IMR-90 (cell line): ENCODE measurements at regions not wholly inside any gene's neighbourhood (a gene's known extent, or its start where the extent isn't known, plus 50 kb on each side); places are given as distances from the start of the nearest gene placed in this dataset.

Experiments
- ATAC-seq: fragments of 200-7000 bp; cut with Tn5 transposase; 2 replicates; pipeline ENCODE4 v1.9.1; 2020; ENCODE audit warnings: low read depth, mild to moderate bottlenecking, moderate library complexity
- BruUV-seq: library from RNA; stranded (reverse); fragments of 400-500 nt; replicated peaks from 2 replicates; lab custom pipeline; 2021; lab: Mats Ljungman, UMichigan
- CTCF ChIA-PET: fragments of 300-600 bp; formaldehyde crosslinking; extraction: SDS; loops from one replicate; lab custom pipeline; 2021; ENCODE audit warnings: antibody characterized with exemption; lab: Yijun Ruan, JAX
- POLR2A ChIA-PET: fragments of 300-600 bp; sonication (Branson Sonifier 250); formaldehyde crosslinking; loops from one replicate; lab custom pipeline; 2022; ENCODE audit warnings: antibody characterized with exemption; ENCODE audit not compliant: unreplicated experiment; lab: Charles Lee
- DNase-seq: peaks from one replicate; pipeline ENCODE4 v3.0.0; 2013
- H2AFZ ChIP-seq: replicated peaks from 2 replicates; pipeline ENCODE3; 2013; ENCODE audit warnings: low read length, mild to moderate bottlenecking; ENCODE audit not compliant: poor library complexity
- H2AK5ac ChIP-seq: 2 replicates; pipeline ENCODE4 v1.6.1; 2013; ENCODE audit warnings: low read depth, low read length, inconsistent platforms
- H2AK9ac ChIP-seq: replicated peaks from 2 replicates; pipeline ENCODE3; 2013; ENCODE audit warnings: mild to moderate bottlenecking, low read depth, low read length, moderate library complexity; ENCODE audit not compliant: poor library complexity
- H2BK120ac ChIP-seq: 2 replicates; pipeline ENCODE4 v1.6.1; 2013; ENCODE audit warnings: low read depth, low read length, inconsistent platforms
- H2BK15ac ChIP-seq: 3 replicates; pipeline ENCODE4 v1.6.1; 2013; ENCODE audit warnings: low read depth, low read length, inconsistent platforms
- H2BK20ac ChIP-seq: 2 replicates; pipeline ENCODE4 v1.6.1; 2013; ENCODE audit warnings: low read depth, mild to moderate bottlenecking, inconsistent platforms, low read length, moderate library complexity
- H2BK5ac ChIP-seq: 2 replicates; pipeline ENCODE4 v1.6.1; 2013; ENCODE audit warnings: mild to moderate bottlenecking, low read depth, low read length, inconsistent platforms; ENCODE audit not compliant: poor library complexity, severe bottlenecking
- H3K14ac ChIP-seq: replicated peaks from 2 replicates; pipeline ENCODE4 v1.6.1; 2013; ENCODE audit warnings: low read depth, low read length, inconsistent platforms
- H3K18ac ChIP-seq: 2 replicates; pipeline ENCODE4 v1.6.1; 2013; ENCODE audit warnings: low read depth, low read length, control low read depth
- H3K23ac ChIP-seq: 2 replicates; pipeline ENCODE4 v1.6.1; 2013; ENCODE audit warnings: low read depth, low read length, inconsistent platforms
- H3K27ac ChIP-seq: 2 replicates; pipeline ENCODE4 v1.5.1; 2013; ENCODE audit warnings: mild to moderate bottlenecking, control low read depth, low read length; ENCODE audit not compliant: insufficient read depth
- H3K27me3 ChIP-seq: 2 replicates; pipeline ENCODE4 v1.6.1; 2013; ENCODE audit warnings: low read length; ENCODE audit not compliant: control insufficient read depth, insufficient read depth
- H3K36me3 ChIP-seq: 2 replicates; pipeline ENCODE4 v1.6.1; 2013; ENCODE audit warnings: low read length, mixed read lengths; ENCODE audit not compliant: control insufficient read depth, insufficient read depth
- H3K4ac ChIP-seq: 2 replicates; pipeline ENCODE4 v1.6.1; 2013; ENCODE audit warnings: low read depth, low read length, inconsistent platforms
- H3K4me1 ChIP-seq: 2 replicates; pipeline ENCODE4 v1.6.1; 2013; ENCODE audit warnings: low read length, mixed read lengths; ENCODE audit not compliant: control insufficient read depth, insufficient read depth
- H3K4me2 ChIP-seq: 2 replicates; pipeline ENCODE4 v1.6.1; 2013; ENCODE audit warnings: low read depth, mild to moderate bottlenecking, control low read depth, low read length, moderate library complexity
- H3K4me3 ChIP-seq: 2 replicates; pipeline ENCODE4 v1.5.1; 2013; ENCODE audit warnings: low read depth, mild to moderate bottlenecking, control low read depth, low read length, moderate library complexity; ENCODE audit not compliant: insufficient read depth
- H3K56ac ChIP-seq: 2 replicates; pipeline ENCODE4 v1.6.1; 2013; ENCODE audit warnings: low read length, inconsistent platforms; ENCODE audit not compliant: insufficient read depth; ENCODE audit errors: extremely low read depth
- H3K79me1 ChIP-seq, 2 experiments: 2 replicates each; pipeline ENCODE4 v1.6.1; 2013; ENCODE audit warnings: low read length in 2 of 2, inconsistent platforms in 1 of 2, low read depth in 1 of 2
- H3K9ac ChIP-seq: 2 replicates; pipeline ENCODE4 v1.6.1; 2013; ENCODE audit warnings: low read depth, low read length, control low read depth
- H3K9me1 ChIP-seq: 2 replicates; pipeline ENCODE4 v1.6.1; 2013; ENCODE audit warnings: low read length, inconsistent platforms; ENCODE audit not compliant: insufficient read depth
- H3K9me3 ChIP-seq: 2 replicates; pipeline ENCODE4 v1.6.1; 2013; ENCODE audit warnings: low read length; ENCODE audit not compliant: control insufficient read depth, insufficient read depth
- H4K20me1 ChIP-seq: 2 replicates; pipeline ENCODE4 v1.6.1; 2013; ENCODE audit warnings: low read length, inconsistent platforms; ENCODE audit not compliant: insufficient read depth
- H4K5ac ChIP-seq: 2 replicates; pipeline ENCODE4 v1.6.1; 2013; ENCODE audit warnings: mild to moderate bottlenecking, low read depth, low read length, control low read depth
- H4K8ac ChIP-seq, 2 experiments: 2 replicates each; pipeline ENCODE4 v1.6.1; 2013; ENCODE audit warnings: low read depth in 2 of 2, low read length in 2 of 2, control low read depth in 1 of 2, inconsistent platforms in 1 of 2
- H4K91ac ChIP-seq: 2 replicates; pipeline ENCODE4 v1.6.1; 2013; ENCODE audit warnings: low read depth, low read length, inconsistent platforms; ENCODE audit not compliant: insufficient read depth
- BHLHE40 ChIP-seq: fragments of 150-350 bp; IDR thresholded peaks from 2 replicates; pipeline ENCODE4 v1.6.1; 2016; ENCODE audit warnings: mild to moderate bottlenecking, low read depth, low read length
- CEBPB ChIP-seq: IDR thresholded peaks from 2 replicates; pipeline ENCODE4 v1.6.1; 2012; ENCODE audit warnings: low read depth, low read length, improper control_type of control experiment
- CHD1 ChIP-seq: IDR thresholded peaks from 2 replicates; pipeline ENCODE4 v1.6.1; 2012; ENCODE audit warnings: low read depth, low read length, improper control_type of control experiment
- FOS ChIP-seq: fragments of 150-350 bp; IDR thresholded peaks from 2 replicates; pipeline ENCODE4 v1.6.1; 2016; ENCODE audit warnings: low read depth, low read length
- MAFK ChIP-seq: IDR thresholded peaks from 2 replicates; pipeline ENCODE4 v1.6.1; 2012; ENCODE audit warnings: low read depth, low read length, improper control_type of control experiment
- MAZ ChIP-seq: IDR thresholded peaks from 2 replicates; pipeline ENCODE4 v1.6.1; 2012; ENCODE audit warnings: low read depth, mild to moderate bottlenecking, low read length, improper control_type of control experiment, moderate library complexity, borderline replicate concordance
- MXI1 ChIP-seq: IDR thresholded peaks from 2 replicates; pipeline ENCODE4 v1.6.1; 2012; ENCODE audit warnings: low read depth, mild to moderate bottlenecking, low read length, moderate library complexity, borderline replicate concordance
- NFE2L2 ChIP-seq: fragments of 150-350 bp; IDR thresholded peaks from 2 replicates; pipeline ENCODE4 v1.6.1; 2016; ENCODE audit warnings: low read depth, mild to moderate bottlenecking, low read length
- POLR2A ChIP-seq: IDR thresholded peaks from 2 replicates; pipeline ENCODE4 v1.6.1; 2012; ENCODE audit warnings: mild to moderate bottlenecking, low read depth, low read length
- RCOR1 ChIP-seq: IDR thresholded peaks from 2 replicates; pipeline ENCODE4 v1.6.1; 2012; ENCODE audit warnings: mild to moderate bottlenecking, low read length, improper control_type of control experiment; ENCODE audit not compliant: insufficient replicate concordance
- RFX5 ChIP-seq: IDR thresholded peaks from 2 replicates; pipeline ENCODE4 v1.8.0; 2012; ENCODE audit warnings: low read depth, mild to moderate bottlenecking, low read length, moderate library complexity
- SMC3 ChIP-seq: fragments of 150-350 bp; IDR thresholded peaks from 2 replicates; pipeline ENCODE4 v1.6.1; 2016; ENCODE audit warnings: low read depth, mild to moderate bottlenecking, antibody characterized with exemption, low read length, moderate library complexity
- WGBS, 2 experiments: methylation state at CpG; one replicate each; pipeline versions ENCODE4 v1.1.5 to v1.1.7; 2013; ENCODE audit warnings: missing lambda C conversion rate in 2 of 2; ENCODE audit not compliant: insufficient read length in 1 of 2; ENCODE audit errors: extremely low coverage in 2 of 2; 5-methylcytosine and 5-hydroxymethylcytosine counted together
- dilution Hi-C: fragments of 300-500 bp; cut with HindIII; formaldehyde crosslinking; loops from one replicate; pipeline ENCODE4 v1.14.3; 2018; ENCODE audit warnings: low sequenced_read_pairs; ENCODE audit not compliant: unreplicated experiment
- in situ Hi-C: fragments of 300-500 bp; cut with MboI; formaldehyde crosslinking; loops from 3 replicates; pipeline ENCODE4 v1.14.3; 2019; ENCODE audit warnings: low sequenced_read_pairs, inconsistent platforms, mixed read lengths
- intact Hi-C: fragments of 100-400 bp; cut with micrococcal nuclease; formaldehyde crosslinking; loops from 2 replicates; pipeline ENCODE4 v1.10.0; 2022
- TF ChIP-seq, protein P1 (sequence below): fragments of 150-350 bp; IDR thresholded peaks from 2 replicates; pipeline ENCODE4 v1.6.1; 2016; ENCODE audit warnings: low read depth, mild to moderate bottlenecking, low read length, moderate library complexity, borderline replicate concordance
- TF ChIP-seq, protein P2 (sequence below): fragments of 150-350 bp; IDR thresholded peaks from 2 replicates; pipeline ENCODE4 v1.6.1; 2017; ENCODE audit warnings: mild to moderate bottlenecking, antibody characterized with exemption, low read length, low read depth
- TF ChIP-seq, protein P3 (sequence below): conservative IDR thresholded peaks from 2 replicates; pipeline ENCODE4 v1.5.1; 2012; ENCODE audit warnings: mild to moderate bottlenecking, low read depth, low read length, improper control_type of control experiment

DNA sequence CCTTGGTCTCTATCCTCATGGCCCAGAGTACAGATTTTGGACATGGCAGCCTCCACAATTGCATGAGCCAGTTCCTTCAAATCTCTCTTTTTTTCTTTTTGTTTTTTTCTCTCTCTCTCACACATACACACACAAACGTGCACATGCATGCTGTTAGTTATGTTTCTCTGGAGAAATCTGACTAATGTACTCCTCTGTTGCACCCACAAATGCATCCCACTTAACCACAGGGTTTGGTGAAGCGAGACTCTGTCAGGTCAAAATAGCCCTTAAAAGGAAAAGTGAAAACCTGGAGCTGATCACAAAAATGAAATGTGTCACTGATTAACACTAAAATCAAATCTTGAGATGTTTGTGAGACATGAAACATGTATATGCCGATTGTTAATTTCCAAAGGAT, 374.6 kb upstream of the ARGLU1 start:
- TF ChIP-seq MAFK (no peak), FOS (no peak), POLR2A (no peak), MXI1 (no peak), MAZ (no peak), CEBPB (no peak), RCOR1 (no peak), RFX5 (no peak), BHLHE40 (no peak), SMC3 (no peak), NFE2L2 (no peak), CHD1 (no peak)
- TF ChIP-seq, protein P1, sequence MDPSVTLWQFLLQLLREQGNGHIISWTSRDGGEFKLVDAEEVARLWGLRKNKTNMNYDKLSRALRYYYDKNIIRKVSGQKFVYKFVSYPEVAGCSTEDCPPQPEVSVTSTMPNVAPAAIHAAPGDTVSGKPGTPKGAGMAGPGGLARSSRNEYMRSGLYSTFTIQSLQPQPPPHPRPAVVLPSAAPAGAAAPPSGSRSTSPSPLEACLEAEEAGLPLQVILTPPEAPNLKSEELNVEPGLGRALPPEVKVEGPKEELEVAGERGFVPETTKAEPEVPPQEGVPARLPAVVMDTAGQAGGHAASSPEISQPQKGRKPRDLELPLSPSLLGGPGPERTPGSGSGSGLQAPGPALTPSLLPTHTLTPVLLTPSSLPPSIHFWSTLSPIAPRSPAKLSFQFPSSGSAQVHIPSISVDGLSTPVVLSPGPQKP, result no peak
- TF ChIP-seq, protein P2, sequence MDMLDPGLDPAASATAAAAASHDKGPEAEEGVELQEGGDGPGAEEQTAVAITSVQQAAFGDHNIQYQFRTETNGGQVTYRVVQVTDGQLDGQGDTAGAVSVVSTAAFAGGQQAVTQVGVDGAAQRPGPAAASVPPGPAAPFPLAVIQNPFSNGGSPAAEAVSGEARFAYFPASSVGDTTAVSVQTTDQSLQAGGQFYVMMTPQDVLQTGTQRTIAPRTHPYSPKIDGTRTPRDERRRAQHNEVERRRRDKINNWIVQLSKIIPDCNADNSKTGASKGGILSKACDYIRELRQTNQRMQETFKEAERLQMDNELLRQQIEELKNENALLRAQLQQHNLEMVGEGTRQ, result no peak
- TF ChIP-seq, protein P3, sequence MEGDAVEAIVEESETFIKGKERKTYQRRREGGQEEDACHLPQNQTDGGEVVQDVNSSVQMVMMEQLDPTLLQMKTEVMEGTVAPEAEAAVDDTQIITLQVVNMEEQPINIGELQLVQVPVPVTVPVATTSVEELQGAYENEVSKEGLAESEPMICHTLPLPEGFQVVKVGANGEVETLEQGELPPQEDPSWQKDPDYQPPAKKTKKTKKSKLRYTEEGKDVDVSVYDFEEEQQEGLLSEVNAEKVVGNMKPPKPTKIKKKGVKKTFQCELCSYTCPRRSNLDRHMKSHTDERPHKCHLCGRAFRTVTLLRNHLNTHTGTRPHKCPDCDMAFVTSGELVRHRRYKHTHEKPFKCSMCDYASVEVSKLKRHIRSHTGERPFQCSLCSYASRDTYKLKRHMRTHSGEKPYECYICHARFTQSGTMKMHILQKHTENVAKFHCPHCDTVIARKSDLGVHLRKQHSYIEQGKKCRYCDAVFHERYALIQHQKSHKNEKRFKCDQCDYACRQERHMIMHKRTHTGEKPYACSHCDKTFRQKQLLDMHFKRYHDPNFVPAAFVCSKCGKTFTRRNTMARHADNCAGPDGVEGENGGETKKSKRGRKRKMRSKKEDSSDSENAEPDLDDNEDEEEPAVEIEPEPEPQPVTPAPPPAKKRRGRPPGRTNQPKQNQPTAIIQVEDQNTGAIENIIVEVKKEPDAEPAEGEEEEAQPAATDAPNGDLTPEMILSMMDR, result no peak
- Histone ChIP-seq H3K9me1 (no peaks in the 10 kb centered on the region), H3K79me1 (no peaks in the 10 kb centered on the region), H4K5ac (no peak overlapping the region), H3K4ac (no peak overlapping the region), H3K4me2 (no peak overlapping the region), H2BK15ac (no peak overlapping the region), H3K27ac (no peak overlapping the region), H2BK120ac (no peak overlapping the region), H3K4me1 (no peaks in the 10 kb centered on the region), H3K18ac (no peak overlapping the region), H3K4me3 (no peak overlapping the region), H4K91ac (no peak overlapping the region), H3K14ac (no peak overlapping the region), H2AFZ (no peak overlapping the region), H2AK5ac (no peak overlapping the region), H3K9me3 (no peaks in the 10 kb centered on the region), H4K20me1 (no peaks in the 10 kb centered on the region), H3K27me3 (peaks cover 3% of the 10 kb centered on the region), H2AK9ac (no peak overlapping the region), H4K8ac (no peak overlapping the region), H3K36me3 (no peaks in the 10 kb centered on the region), H2BK20ac (no peak overlapping the region), H3K9ac (no peak overlapping the region), H3K56ac (no peak overlapping the region), H3K23ac (no peak overlapping the region), H2BK5ac (no peak overlapping the region)
- DNase-seq (no peak), ATAC-seq (no peak)
- no TSS peak for BruUV-seq
- in situ Hi-C loops, result no loop called here
- intact Hi-C loops, result no loop called here
- WGBS, 2 experiments, result no CpG with 5 or more reads among the region's 3 CpGs
- ChIA-PET CTCF (no interaction called here), POLR2A (no interaction called here)
- dilution Hi-C loops, result no loop called here
